K562 (cell line): ENCODE measurements at regions not wholly inside any gene's neighbourhood (a gene's known extent, or its start where the extent isn't known, plus 50 kb on each side); places are given as distances from the start of the nearest gene placed in this dataset.

Experiments
- ATF4 ChIP-seq: fragments of 450-650 bp; formaldehyde crosslinking; IDR thresholded peaks from 2 replicates; pipeline ENCODE4 v1.4.0; 2022; ENCODE audit warnings: mild to moderate bottlenecking, moderate library complexity
- ETV6 ChIP-seq, 3 experiments: fragments of 150-350 bp in 1 of 3; sonication (generic) in 1 of 3; formaldehyde crosslinking in 1 of 3; IDR thresholded peaks; 2 replicates each; pipeline versions ENCODE4 v1.6.1 to v1.8.0; 2014 to 2022; ENCODE audit warnings: borderline replicate concordance in 2 of 3, low read depth in 2 of 3, antibody characterized with exemption in 1 of 3, low read length in 1 of 3, mild to moderate bottlenecking in 1 of 3, missing genetic modification reagents in 1 of 3
- FOSL1 ChIP-seq: fragments of 200-800 bp; sonication (Bioruptor generic); conservative IDR thresholded peaks from 2 replicates; pipeline ENCODE4 v1.6.1; 2016; ENCODE audit warnings: missing genetic modification characterization, missing compliant biosample characterization
- GABPB2 ChIP-seq: fragments of 250-450 bp; sonication (Bioruptor Pico); conservative IDR thresholded peaks from 2 replicates; pipeline ENCODE4 v1.5.1; 2021; ENCODE audit warnings: mild to moderate bottlenecking
- MCM5 ChIP-seq: fragments of 450-650 bp; IDR thresholded peaks from 2 replicates; pipeline ENCODE4 v1.6.1; 2016; ENCODE audit warnings: low read depth
- MLLT1 ChIP-seq, 2 experiments: fragments of 450-650 bp; IDR thresholded peaks; 2 replicates each; pipeline ENCODE4 v1.6.1; 2016
- RBM39 ChIP-seq: fragments of 200-400 bp; formaldehyde crosslinking; optimal IDR thresholded peaks from 2 replicates; pipeline ENCODE3; 2018; ENCODE audit warnings: low read depth, low read length
- SAP30 ChIP-seq: fragments of 200-600 bp; sonication (generic); IDR thresholded peaks from 2 replicates; pipeline ENCODE4 v1.6.1; 2012; ENCODE audit warnings: borderline replicate concordance, low read depth, mild to moderate bottlenecking, moderate library complexity, low read length, control low read depth, inconsistent platforms; ENCODE audit not compliant: insufficient read depth, poor library complexity, severe bottlenecking
- SIX5 ChIP-seq, 2 experiments: IDR thresholded peaks; 2 replicates each; pipeline ENCODE4 v1.6.1; 2011; ENCODE audit warnings: low read length in 2 of 2, borderline replicate concordance in 1 of 2, low read depth in 1 of 2, mild to moderate bottlenecking in 1 of 2, moderate library complexity in 1 of 2; ENCODE audit not compliant: insufficient read depth in 1 of 2
- SMARCE1 ChIP-seq: fragments of 450-650 bp; IDR thresholded peaks from 2 replicates; pipeline ENCODE4 v1.7.1; 2016; ENCODE audit warnings: mild to moderate bottlenecking
- SNIP1 ChIP-seq: fragments of 450-650 bp; IDR thresholded peaks from 2 replicates; pipeline ENCODE4 v1.7.1; 2017; ENCODE audit warnings: low read depth, mild to moderate bottlenecking
- SUPT5H ChIP-seq: fragments of 450-650 bp; IDR thresholded peaks from 2 replicates; pipeline ENCODE4 v1.6.1; 2016
- TEAD1 ChIP-seq, 2 experiments: fragments of 450-650 bp in 1 of 2; sonication (generic) in 1 of 2; formaldehyde crosslinking; IDR thresholded peaks; 2 replicates each; pipeline versions ENCODE4 v1.4.0 to v1.8.0; 2020 to 2022; ENCODE audit warnings: mild to moderate bottlenecking in 2 of 2, missing genetic modification reagents in 1 of 2
- ZNF253 ChIP-seq: fragments of 250-450 bp; sonication (Bioruptor Pico); conservative IDR thresholded peaks from 2 replicates; pipeline ENCODE4 v1.6.1; 2021; ENCODE audit warnings: mild to moderate bottlenecking
- ZNF717 ChIP-seq: fragments of 250-450 bp; sonication (Bioruptor Pico); IDR thresholded peaks from 2 replicates; pipeline ENCODE4 v1.5.0; 2021
- ZNF780A ChIP-seq: fragments of 250-450 bp; sonication (Bioruptor Pico); IDR thresholded peaks from 2 replicates; pipeline ENCODE4 v1.5.0; 2021; ENCODE audit warnings: mild to moderate bottlenecking
- TF ChIP-seq, protein P1 (sequence below): fragments of 450-650 bp; IDR thresholded peaks from 2 replicates; pipeline ENCODE4 v1.6.1; 2016; ENCODE audit warnings: low read depth, mild to moderate bottlenecking, moderate library complexity
- TF ChIP-seq, protein P2 (sequence below): conservative IDR thresholded peaks from 2 replicates; pipeline ENCODE4 v1.6.1; 2011; ENCODE audit warnings: low read depth, mild to moderate bottlenecking, low read length; ENCODE audit not compliant: control insufficient read depth
- TF ChIP-seq, protein P3 (sequence below): sonication (generic); formaldehyde crosslinking; IDR thresholded peaks from 2 replicates; pipeline ENCODE4 v1.5.0; 2020; ENCODE audit warnings: missing genetic modification reagents

DNA sequence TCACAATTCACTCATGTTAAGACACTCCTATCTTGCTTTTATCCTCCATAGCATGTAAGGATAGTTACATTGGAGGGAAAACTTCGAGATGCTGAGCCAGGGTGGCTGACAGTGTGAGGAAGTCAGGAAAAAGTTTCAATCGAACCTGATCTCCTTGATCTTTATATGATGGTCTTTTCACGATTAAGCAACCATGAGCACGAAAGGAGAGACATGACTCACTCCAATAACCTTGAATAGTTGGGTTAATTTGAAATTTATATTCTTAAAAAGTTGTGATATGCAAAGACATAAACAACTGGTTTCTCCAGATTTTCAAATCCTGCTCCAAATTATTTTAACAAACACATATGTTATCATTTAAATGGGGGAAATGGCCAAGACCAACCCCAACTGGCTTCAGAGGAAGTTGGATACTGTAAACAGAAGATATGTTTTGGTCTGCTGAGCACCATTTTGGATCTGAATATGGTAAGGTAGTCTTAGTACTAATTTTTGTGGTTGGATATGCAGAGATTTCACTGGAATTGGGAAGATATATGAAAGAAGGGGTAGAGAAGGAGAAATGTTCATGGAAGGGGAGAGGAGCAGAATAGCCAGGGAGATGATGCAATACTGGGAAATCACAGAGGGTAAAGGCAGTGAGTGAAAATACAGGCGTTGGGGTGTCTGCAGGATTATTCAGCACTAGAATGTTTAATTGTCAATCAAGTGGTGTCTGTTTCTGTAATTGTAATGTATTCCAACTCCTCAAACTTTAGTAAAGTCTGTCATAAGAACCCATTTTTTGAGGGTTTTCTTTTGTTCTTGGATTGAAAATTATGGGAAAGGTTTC, 185.2 kb upstream of the SLC38A2 start (continued):
- TF ChIP-seq, protein P1, sequence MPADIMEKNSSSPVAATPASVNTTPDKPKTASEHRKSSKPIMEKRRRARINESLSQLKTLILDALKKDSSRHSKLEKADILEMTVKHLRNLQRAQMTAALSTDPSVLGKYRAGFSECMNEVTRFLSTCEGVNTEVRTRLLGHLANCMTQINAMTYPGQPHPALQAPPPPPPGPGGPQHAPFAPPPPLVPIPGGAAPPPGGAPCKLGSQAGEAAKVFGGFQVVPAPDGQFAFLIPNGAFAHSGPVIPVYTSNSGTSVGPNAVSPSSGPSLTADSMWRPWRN, result no peak
- TF ChIP-seq, protein P2, sequence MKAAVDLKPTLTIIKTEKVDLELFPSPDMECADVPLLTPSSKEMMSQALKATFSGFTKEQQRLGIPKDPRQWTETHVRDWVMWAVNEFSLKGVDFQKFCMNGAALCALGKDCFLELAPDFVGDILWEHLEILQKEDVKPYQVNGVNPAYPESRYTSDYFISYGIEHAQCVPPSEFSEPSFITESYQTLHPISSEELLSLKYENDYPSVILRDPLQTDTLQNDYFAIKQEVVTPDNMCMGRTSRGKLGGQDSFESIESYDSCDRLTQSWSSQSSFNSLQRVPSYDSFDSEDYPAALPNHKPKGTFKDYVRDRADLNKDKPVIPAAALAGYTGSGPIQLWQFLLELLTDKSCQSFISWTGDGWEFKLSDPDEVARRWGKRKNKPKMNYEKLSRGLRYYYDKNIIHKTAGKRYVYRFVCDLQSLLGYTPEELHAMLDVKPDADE, result no peak
- TF ChIP-seq ZNF717 (no peak), ZNF253 (CRISPR knock-in tag) (no peak), MLLT1 (IDR thresholded peaks at IDR 0.05) (peak in 1 of 2 experiments; percentile 55; a peak in 1 of 4 replicates), ATF4 (CRISPR knock-in tag) (peak; percentile 99), RBM39 (no peak), GABPB2 (CRISPR knock-in tag) (0 out of 2 replicates have a peak, but pooled peaks have one; percentile 29), SUPT5H (no peak), ZNF780A (CRISPR knock-in tag) (no peak), ETV6 (IDR thresholded peaks at IDR 0.05; ENCODE audit: borderline replicate concordance in 1 of 2, low read depth in 2 of 2, low read length in 1 of 2) (no peak), ETV6 (CRISPR knock-in tag; IDR thresholded peaks at IDR 0.05; ENCODE audit: borderline replicate concordance) (no peak), MCM5 (no peak), SAP30 (no peak), FOSL1 (tag) (peak; percentile 40), SMARCE1 (peak; percentile 76; the same call in 1 of the 2 replicates), SIX5 (IDR thresholded peaks at IDR 0.05; ENCODE audit: borderline replicate concordance in 1 of 2, insufficient read depth in 1 of 2, low read depth in 1 of 2, low read length in 2 of 2) (no peak), TEAD1 (CRISPR knock-in tag; IDR thresholded peaks at IDR 0.05) (0 out of 4 replicates have a peak, but pooled peaks of 1 of the 2 experiments have one; percentile 4), SNIP1 (no peak)
- TF ChIP-seq, protein P3, sequence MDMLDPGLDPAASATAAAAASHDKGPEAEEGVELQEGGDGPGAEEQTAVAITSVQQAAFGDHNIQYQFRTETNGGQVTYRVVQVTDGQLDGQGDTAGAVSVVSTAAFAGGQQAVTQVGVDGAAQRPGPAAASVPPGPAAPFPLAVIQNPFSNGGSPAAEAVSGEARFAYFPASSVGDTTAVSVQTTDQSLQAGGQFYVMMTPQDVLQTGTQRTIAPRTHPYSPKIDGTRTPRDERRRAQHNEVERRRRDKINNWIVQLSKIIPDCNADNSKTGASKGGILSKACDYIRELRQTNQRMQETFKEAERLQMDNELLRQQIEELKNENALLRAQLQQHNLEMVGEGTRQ (CRISPR knock-in tag), result no peak
